IPS DF 6.9 (cell line): ENCODE measurements at regions not wholly inside any gene's neighbourhood (a gene's known extent, or its start where the extent isn't known, plus 50 kb on each side); places are given as distances from the start of the nearest gene placed in this dataset.
"Not testable (repeated sequence)": the region's sequence is repeated elsewhere in the genome, so short reads cannot be mapped to it uniquely, and the experiment has no call there.

Experiments used
- DNase-seq: peaks from one replicate; pipeline ENCODE4 v3.0.0-alpha.2; 2013; ENCODE audit warnings: low read depth, low spot score
- H3K27ac ChIP-seq: one replicate; pipeline ENCODE4 v1.5.1; 2013; ENCODE audit warnings: low read length, control low read depth
- H3K27me3 ChIP-seq: 2 replicates; pipeline ENCODE4 v1.6.1; 2013; ENCODE audit warnings: mild to moderate bottlenecking, low read length; ENCODE audit not compliant: control insufficient read depth, insufficient read depth
- H3K36me3 ChIP-seq: 2 replicates; pipeline ENCODE4 v1.6.1; 2013; ENCODE audit warnings: low read length; ENCODE audit not compliant: control insufficient read depth, insufficient read depth
- H3K4me1 ChIP-seq: 2 replicates; pipeline ENCODE4 v1.6.1; 2013; ENCODE audit warnings: low read length; ENCODE audit not compliant: control insufficient read depth, insufficient read depth
- H3K4me3 ChIP-seq: 2 replicates; pipeline ENCODE4 v1.5.1; 2013; ENCODE audit warnings: mild to moderate bottlenecking, low read length
- H3K9me3 ChIP-seq: 2 replicates; pipeline ENCODE4 v1.6.1; 2013; ENCODE audit warnings: low read length, inconsistent platforms; ENCODE audit not compliant: control insufficient read depth, insufficient read depth
- WGBS: extraction: QIAGEN DNeasy Blood & Tissue Kit; methylation state at CpG from one replicate; pipeline ENCODE4 v1.1.7; 2013; ENCODE audit warnings: mixed read lengths, missing lambda C conversion rate; ENCODE audit not compliant: insufficient read length, insufficient coverage; 5-methylcytosine and 5-hydroxymethylcytosine counted together

GRCh38 chr3:5768281-5768945, 580.9 kb downstream of the EDEM1 start:
- WGBS, result no CpG with 5 or more reads among the region's 6 CpGs
- DNase-seq, result no peak

GRCh38 chr3:5769825-5770224, 582.3 kb downstream of the EDEM1 start:
- Histone ChIP-seq H3K4me3 (no peak overlapping the region), H3K27ac (no peak overlapping the region), H3K27me3 (no peaks in the 10 kb centered on the region), H3K36me3 (no peaks in the 10 kb centered on the region), H3K9me3 (no peaks in the 10 kb centered on the region), H3K4me1 (no peaks in the 10 kb centered on the region)
- no peak for DNase-seq
- WGBS, result no CpG with 5 or more reads among the region's 5 CpGs

More at GRCh38 chr3:5768281-5768945, 580.9 kb downstream of the EDEM1 start:
- no peaks in the 10 kb centered on the region for H3K36me3 ChIP-seq
- H3K27ac ChIP-seq, result no peak overlapping the region
- H3K9me3 ChIP-seq, result no peaks in the 10 kb centered on the region
- no peak overlapping the region for H3K4me3 ChIP-seq
- no peaks in the 10 kb centered on the region for H3K4me1 ChIP-seq
- H3K27me3 ChIP-seq, result no peaks in the 10 kb centered on the region

- Histone ChIP-seq H3K4me1 (no peaks in the 10 kb centered on the region), H3K9me3 (no peaks in the 10 kb centered on the region), H3K36me3 (no peaks in the 10 kb centered on the region), H3K27me3 (no peaks in the 10 kb centered on the region), H3K27ac (no peak overlapping the region), H3K4me3 (no peak overlapping the region)
- no peak for DNase-seq
- no CpG with 5 or more reads among the region's 7 CpGs for WGBS
These were observed 586.8 kb downstream of the EDEM1 start for GRCh38 chr3:5774337-5774736.

- H3K27me3 ChIP-seq, H3K4me1 ChIP-seq, H3K9me3 ChIP-seq, H3K27ac ChIP-seq, H3K36me3 ChIP-seq, H3K4me3 ChIP-seq, DNase-seq: not testable (repeated sequence)
- WGBS, result no CpG with 5 or more reads among the region's 3 CpGs
These were observed 587.6 kb downstream of the EDEM1 start for GRCh38 chr3:5775100-5775499.

- no peak overlapping the region for H3K27ac ChIP-seq
- peaks cover 1% of the 10 kb centered on the region for H3K9me3 ChIP-seq
- H3K27me3 ChIP-seq, result no peaks in the 10 kb centered on the region
- no peaks in the 10 kb centered on the region for H3K4me1 ChIP-seq
- DNase-seq, result no peak
- no peak overlapping the region for H3K4me3 ChIP-seq
- H3K36me3 ChIP-seq, result no peaks in the 10 kb centered on the region
These were observed 597.2 kb downstream of the EDEM1 start for GRCh38 chr3:5784690-5785089.

- no peaks in the 10 kb centered on the region for H3K4me1 ChIP-seq
- WGBS, result no CpG with 5 or more reads among the region's 6 CpGs
- H3K36me3 ChIP-seq, result no peaks in the 10 kb centered on the region
- no peaks in the 10 kb centered on the region for H3K27me3 ChIP-seq
- no peak overlapping the region for H3K4me3 ChIP-seq
- peaks cover 1% of the 10 kb centered on the region for H3K9me3 ChIP-seq
- no peak overlapping the region for H3K27ac ChIP-seq
- no peak for DNase-seq
These were observed 600.5 kb downstream of the EDEM1 start for GRCh38 chr3:5787861-5788488.

GRCh38 chr3:5788496-5788895, 601.0 kb downstream of the EDEM1 start:
- Histone ChIP-seq H3K27me3 (no peaks in the 10 kb centered on the region), H3K27ac (no peak overlapping the region), H3K36me3 (no peaks in the 10 kb centered on the region), H3K9me3 (peaks cover 1% of the 10 kb centered on the region), H3K4me3 (no peak overlapping the region), H3K4me1 (no peaks in the 10 kb centered on the region)
- 100% methylated on average over 2 of the region's 5 CpGs for WGBS
- no peak for DNase-seq

- Histone ChIP-seq H3K4me1 (no peaks in the 10 kb centered on the region), H3K27ac (no peak overlapping the region), H3K9me3 (no peaks in the 10 kb centered on the region), H3K4me3 (no peak overlapping the region), H3K27me3 (no peaks in the 10 kb centered on the region), H3K36me3 (no peaks in the 10 kb centered on the region)
- no CpG with 5 or more reads among the region's 1 CpG for WGBS
- DNase-seq, result no peak
These were observed 604.1 kb downstream of the EDEM1 start for GRCh38 chr3:5791558-5791957.

GRCh38 chr3:5796541-5796940, 609.0 kb downstream of the EDEM1 start:
- no CpG with 5 or more reads among the region's 2 CpGs for WGBS
- Histone ChIP-seq H3K27me3 (no peaks in the 10 kb centered on the region), H3K4me1 (no peaks in the 10 kb centered on the region), H3K9me3 (no peaks in the 10 kb centered on the region), H3K36me3 (no peaks in the 10 kb centered on the region), H3K27ac (no peak overlapping the region), H3K4me3 (no peak overlapping the region)
- DNase-seq, result no peak

- Histone ChIP-seq H3K27ac (no peak overlapping the region), H3K36me3 (no peaks in the 10 kb centered on the region), H3K4me1 (no peaks in the 10 kb centered on the region), H3K27me3 (no peaks in the 10 kb centered on the region), H3K4me3 (no peak overlapping the region), H3K9me3 (no peaks in the 10 kb centered on the region)
- WGBS, result no CpG with 5 or more reads among the region's 2 CpGs
- no peak for DNase-seq
These were observed 611.3 kb downstream of the EDEM1 start for GRCh38 chr3:5798809-5799208.

- H3K4me1 ChIP-seq, result no peaks in the 10 kb centered on the region
- no peak overlapping the region for H3K27ac ChIP-seq
- no peak overlapping the region for H3K4me3 ChIP-seq
- DNase-seq, result no peak
- H3K9me3 ChIP-seq, result no peaks in the 10 kb centered on the region
- H3K36me3 ChIP-seq, result no peaks in the 10 kb centered on the region
- no peaks in the 10 kb centered on the region for H3K27me3 ChIP-seq
These were observed 611.9 kb downstream of the EDEM1 start for GRCh38 chr3:5799398-5799797.
